HG03108 (cell line): ENCODE measurements at regions not wholly inside any gene's neighbourhood (a gene's known extent, or its start where the extent isn't known, plus 50 kb on each side); places are given as distances from the start of the nearest gene placed in this dataset.

Experiments used
- ATAC-seq: cut with Tn5 transposase; IDR thresholded peaks from one replicate; pipeline ENCODE4 v1.9.1; 2021; ENCODE audit warnings: moderate library complexity; ENCODE audit not compliant: unreplicated experiment

DNA sequence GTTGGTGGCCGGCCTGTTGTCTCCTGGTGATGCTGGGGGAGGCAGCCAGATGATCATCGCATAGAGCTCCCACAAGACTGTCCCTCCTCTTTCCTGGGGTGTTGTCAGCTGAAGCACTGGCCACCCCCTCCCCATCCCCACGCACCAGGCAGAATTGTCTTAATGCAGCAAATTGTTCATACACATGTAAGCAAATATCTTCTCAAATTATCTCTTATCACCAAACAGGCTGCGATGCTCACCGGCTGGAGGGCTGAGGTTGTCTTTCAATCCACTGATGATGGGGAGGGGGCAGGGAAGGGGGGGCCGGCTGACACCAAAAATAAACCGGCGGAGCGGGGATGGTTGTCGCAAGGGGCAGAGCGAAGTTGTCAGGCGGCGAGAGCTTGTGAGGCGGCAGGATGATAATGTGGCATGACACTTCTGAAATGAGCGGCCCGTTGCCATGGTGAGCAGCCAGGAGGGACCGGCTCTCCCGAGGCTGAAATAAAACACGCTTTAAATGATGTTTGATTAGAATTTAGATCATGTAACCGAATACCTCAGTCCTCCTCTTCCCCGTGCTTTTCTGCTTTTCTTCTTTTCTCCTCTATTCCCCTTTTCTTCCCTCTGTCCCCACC lies 59.8 kb downstream of the MRM1 start:
- no peak for ATAC-seq

DNA sequence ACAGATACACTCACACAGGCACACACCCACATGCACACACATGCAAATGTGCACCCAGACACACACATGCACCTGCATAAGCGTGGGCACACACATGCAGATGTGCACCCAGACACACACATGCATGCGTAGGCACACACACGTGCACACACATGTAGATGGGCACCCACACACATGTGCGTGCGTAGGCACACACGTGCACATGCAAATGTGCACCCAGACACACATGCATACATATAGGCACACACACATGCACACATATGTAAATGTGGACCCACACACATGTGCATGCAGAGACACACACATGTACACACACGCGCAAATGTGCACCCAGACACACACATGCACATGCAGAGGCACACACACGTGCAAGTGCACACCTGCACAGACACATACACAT lies 60.3 kb downstream of the MRM1 start:
- no peak for ATAC-seq

DNA sequence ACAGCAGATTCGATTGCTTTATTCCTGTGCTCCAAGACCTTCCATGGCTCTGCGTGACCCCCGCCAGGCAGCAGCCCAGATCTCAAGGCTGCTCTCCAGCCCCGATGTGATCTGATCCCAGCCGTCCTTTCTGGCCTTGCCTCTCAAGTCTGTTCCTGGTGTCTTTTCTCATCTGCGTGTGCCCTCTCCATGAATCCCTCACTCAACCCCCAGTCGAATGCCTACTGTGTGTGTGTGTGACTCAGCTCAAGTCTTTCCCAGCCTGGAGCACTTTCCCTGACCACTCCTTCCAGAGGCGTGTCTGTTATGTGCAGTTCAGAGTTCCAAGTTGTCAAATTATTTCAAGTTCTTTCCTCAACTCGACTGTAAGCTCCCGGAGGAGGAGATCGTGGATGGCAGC lies 64.0 kb downstream of the MRM1 start:
- ATAC-seq: no peak

DNA sequence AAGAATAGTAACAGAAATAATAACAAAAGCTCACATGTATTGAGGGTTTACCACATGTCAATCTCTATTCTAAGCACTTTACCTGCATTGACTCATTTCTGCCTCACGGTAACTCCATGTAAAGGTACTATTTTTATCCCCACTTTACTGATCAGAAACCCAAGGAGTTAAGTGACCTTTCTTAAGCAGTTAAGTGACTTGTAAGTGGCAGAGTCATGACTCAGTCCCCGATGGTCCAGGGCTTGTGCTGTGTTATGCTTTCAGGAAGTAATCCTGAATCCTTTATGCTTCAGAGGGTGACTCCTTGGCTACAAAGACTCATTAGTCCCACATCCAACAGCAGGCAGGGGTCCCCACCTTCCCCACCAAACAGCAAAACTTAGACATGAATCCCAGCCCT lies 66.5 kb downstream of the MRM1 start:
- ATAC-seq: no peak

DNA sequence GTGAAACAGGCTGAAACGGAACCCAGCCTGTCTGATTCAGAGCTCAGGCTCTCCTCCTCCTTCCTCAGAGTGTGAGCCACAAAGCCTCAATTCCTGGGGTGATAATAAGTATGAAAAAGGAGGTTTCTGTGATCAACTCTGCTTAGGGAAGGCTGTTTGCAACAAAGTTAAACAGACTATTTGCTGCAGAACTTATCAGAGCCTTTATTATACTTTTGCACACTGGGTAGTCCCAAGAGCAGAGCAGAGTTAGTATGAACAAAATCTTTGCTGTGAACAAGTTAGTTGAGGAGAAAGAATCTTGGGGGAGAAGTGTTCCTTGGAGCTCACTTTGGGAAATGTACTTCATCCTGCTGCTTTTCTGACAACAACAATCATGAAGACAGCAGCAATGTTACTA lies 67.4 kb downstream of the MRM1 start:
- no peak for ATAC-seq

DNA sequence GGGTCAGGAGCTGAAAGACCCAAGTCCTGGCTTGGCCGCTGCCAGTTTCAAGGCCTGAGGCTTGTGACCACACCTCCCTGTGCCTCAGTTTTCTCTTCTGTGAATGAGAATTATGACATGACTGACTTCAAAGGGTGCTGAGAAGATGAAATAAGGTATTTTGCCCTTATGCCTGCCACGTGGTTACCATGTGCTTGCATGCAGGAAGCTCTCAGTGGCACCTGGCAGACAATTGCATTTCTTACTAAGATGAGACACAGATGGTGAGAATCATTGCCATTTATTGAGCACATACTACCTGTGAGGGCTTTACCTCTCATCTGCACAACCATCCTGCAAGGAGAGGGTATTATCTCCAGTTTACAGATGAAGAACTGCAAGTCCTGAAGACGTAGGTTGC lies 69.8 kb downstream of the MRM1 start:
- no peak for ATAC-seq

DNA sequence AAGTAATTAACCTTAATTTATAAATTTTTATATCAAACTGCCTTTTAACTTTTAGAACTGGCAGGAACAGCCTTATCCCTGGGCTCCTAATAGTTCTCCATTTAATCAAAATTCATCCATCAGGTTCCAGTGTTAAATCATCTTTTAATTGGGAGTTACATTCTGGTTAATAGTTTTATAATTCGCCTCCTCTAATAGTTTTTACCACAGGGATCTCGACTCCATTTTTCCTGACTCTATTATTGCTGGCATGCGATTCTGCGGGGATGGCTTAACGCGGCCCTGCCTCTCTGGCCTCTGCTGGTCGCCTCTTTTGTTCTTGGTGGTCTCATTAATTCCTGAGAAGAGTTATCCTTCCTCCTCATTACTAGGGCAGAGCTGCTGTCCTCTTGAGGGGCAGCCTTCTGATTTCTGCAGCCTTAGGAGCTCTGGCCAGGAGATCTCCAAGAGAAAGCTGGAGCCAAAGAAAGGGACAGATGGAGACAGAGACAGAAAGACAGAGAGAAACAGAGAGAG lies 71.1 kb downstream of the MRM1 start:
- ATAC-seq: no peak

DNA sequence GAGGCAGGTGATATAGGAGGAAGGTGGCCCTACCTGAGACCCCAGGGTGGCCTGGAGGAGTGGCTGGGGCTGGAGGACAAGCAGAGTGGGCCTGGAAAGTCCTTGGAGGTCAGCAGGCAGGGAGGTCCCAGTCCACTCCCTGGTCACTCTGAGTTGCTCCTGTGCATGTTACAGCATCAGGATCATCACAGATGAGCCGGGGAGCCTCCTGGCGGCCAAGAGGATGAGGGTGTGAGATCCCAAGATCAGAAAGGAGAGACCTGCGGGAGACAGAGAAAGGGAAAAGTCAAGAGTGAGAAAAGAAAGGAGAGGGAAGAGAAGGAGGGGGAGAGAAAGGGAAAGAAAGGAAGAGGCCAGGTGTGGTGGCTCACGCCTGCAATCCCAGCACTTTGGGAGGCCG lies 71.7 kb downstream of the MRM1 start:
- ATAC-seq: no peak

DNA sequence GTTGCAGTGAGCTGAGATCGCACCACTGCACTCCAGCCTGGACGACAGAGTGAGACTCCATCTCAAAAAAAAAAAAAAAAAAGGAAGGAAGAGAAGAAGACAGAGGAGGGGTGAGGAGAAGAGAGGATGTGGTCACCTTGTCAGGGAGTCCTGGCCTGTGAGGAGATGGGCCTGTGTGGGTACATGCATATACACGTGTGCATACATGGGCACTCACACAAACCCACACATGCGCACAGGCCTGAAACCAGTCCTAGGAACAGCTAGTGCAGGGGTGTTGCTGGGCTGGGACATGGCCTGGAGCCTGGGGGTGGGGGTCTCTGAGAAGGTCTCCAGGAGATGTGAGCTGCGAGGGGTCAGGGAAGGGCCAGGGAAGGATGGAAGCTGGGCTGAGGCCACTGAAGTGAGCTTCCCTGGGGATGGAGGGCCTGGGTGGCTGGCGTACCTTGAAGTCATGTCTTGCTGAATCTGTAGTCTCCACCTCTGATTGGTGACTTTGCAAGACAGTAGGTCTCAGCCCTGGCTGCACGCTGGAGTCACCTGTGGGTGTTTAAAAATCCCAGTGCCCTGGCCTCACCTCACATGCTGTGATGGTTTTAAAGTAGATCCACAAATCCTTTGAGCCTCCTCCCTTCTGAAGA lies 72.4 kb downstream of the MRM1 start:
- no peak for ATAC-seq

DNA sequence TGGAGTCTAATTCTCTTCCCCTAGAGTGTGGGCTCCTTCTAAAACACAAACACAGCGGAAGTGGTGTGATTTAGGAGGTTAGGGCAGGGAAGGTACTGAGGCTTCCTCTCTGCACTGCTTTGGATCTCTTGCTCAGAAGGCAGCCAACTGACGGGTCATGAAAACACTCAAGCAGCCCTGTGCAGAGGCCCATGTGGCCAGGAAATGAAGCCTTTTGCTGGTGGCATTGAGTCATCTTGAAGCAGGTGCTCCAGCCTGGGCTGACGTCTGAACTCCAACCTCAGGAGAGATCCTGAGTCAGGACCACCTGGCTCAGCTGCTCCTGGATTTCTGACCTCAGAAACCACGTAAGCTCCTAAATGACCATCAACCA lies 72.9 kb downstream of the MRM1 start:
- no peak for ATAC-seq

DNA sequence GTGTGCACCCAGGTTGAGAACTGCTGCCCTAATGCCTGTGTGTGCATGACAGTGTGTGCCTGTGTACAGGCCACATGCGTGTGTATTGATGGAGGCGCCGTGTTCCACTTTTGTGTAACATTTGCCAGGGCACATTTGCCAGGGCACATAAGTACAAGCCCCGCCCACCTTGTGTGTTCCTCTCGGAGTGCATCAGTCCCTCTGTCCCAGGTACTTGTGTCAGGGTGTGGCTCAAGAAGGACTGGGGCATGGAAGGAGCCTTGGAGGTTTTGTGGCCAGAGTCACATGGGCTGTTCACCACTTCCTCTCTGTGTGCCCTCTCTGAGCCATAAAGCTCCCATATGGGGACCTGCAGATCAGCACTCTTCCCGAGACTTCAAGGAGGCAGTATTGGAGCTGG lies 73.9 kb downstream of the MRM1 start:
- no peak for ATAC-seq

DNA sequence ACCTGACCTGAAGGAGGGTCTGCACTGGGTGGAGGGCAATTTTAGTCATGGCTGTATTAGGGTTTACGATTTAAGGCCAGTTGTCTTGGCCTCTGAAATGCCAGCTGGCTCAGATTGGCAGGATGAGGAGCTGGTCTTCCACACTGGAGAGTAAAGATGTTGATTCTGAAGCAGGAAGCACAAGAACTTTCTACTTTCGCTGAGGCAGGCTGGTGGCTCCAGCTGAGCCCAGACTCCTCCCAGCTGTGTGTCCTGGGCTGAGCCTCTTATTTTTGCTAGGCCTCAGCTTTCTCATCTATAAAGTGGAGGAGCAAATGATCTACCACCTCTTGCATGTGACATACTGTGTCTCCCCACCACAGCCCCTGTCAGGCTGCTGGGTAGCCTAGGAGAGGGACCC lies 74.4 kb downstream of the MRM1 start:
- no peak for ATAC-seq

DNA sequence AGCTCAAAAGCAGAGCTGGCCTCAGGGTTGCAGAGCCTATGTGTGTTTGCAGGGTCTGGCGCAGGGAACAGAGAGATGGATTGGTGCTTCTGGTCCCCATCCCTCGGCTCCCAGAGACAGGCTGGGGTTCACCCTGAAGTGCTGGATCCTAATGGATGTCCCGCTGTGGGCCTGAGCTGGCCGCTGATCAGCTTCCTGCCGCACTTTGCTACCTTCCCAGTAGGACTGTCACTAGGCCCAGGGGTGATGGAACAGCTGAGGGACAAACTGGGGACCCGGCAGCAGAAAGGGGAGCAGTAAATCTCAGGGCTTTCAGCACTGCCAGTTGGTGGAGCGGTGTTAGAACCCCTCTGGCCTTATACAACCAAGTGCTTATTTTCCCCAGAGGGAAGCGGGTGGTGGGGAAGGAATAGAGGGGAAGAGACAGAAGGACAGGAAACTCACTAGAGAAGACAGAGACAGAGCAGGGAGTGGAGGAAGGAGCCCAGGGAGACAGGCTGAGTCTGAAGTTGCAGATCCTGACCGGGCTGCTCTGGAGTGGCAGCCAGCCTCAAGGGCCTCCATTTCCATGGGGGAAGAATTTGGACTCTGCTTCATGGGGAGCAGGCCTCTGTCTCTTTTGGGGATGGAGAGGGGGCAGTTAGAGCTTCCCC lies 78.6 kb downstream of the MRM1 start:
- no peak for ATAC-seq

DNA sequence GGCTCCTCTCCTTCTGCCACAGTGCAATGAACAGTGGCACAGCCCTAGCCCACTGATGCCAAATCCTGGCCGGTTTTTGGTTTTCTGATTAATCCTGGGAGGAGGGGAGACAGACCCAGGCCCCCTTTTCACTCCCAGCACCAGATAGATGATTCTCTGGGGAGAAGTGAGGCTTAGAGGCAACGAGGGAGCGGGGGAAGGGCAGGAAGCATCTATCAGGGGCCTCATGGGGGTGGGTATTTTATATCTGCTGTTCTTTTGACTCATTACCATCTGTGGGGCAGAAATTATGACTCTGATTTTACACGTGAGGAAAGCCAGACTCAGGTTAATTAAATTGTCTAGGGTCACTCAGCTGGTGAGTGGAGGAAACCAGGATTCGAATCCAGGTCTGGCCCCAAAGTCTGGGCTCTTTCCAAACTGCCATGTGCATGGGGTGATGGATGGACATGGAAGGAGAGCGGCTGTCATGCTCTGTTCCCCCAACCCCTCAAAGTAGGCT lies 79.4 kb downstream of the MRM1 start:
- ATAC-seq: no peak

DNA sequence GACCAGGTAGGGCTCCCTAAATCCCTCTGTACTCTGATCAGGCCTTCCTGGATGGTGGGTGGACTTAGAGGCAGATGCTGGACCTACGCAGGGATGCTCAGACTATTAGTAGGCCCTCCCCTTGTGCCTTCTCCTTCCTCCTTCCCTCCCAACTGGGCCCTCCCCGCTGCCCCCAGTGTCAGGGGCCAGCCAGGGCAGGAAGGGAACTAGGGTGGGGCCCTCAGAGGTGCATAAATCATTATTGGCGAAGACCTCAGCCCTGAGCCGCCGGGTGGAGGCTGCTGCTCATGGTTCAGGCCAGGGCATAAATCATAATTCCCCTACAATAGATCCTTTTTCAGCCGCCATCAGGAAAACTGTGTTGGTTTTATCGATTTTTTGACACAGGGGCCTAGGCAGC lies 81.4 kb downstream of the MRM1 start:
- ATAC-seq: no peak

DNA sequence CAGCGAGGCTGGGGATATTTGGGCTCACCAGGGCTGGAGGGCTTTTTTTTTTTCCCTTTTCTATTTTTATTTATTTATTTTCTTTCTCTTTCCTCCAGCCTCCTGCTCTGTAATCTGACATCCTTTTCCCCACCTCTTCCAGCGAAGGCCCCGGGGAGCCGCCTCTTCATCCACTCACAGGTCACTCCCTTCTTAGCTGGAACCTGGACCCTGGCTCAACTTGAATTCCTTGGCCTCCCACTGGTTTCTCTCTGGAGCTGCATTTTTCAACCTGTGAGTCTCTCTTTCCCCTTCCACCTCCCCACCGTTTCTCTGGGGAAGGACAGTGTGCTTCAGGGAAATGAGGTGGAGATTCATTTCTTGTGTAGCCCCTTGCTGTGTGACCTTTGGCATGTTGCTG lies 82.0 kb downstream of the MRM1 start:
- no peak for ATAC-seq

DNA sequence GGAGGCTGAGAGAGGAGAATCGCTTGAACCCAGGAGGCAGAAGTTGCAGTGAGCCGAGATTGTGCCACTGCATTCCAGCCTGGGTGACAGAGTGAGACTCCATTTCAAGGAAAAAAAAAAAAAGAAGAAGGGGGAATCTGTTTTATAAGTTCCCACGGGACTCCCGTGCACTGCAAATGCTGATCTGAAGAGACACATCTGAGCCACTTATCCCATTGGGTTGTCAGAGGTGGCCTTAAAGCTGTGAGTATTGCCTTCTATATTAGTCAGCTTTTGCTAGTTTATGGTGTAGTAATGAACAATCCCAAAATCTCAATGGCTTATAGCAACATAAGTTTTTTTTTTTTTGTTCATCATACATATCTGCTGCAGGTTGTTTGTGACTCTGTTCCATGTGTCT lies 82.8 kb downstream of the MRM1 start:
- ATAC-seq: no peak

DNA sequence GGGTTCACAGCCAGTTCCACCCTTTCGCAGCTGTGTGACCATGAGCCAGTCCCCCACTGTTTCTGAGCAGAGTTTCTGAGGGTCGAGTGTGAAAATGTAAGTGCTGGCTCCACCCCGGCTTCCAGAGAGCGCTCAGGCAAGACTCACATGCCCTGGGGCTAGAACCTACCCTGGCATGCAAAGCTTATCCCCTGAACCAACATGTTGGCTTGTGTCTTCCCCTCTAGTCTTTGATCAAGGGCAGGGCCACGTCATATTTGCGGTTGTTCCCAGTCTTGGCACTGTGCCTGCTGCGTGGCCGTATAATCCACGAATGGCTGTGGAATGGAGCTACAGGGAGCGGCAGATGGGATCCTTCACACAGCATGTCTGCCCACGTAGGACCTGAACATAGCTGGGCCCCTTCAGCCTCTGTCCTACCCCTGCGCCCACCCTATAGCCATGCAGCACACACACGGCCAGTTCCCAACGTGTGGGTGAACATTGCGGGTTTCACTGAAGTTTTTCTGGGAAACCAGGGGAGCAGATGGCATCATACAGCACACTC lies 84.8 kb downstream of the MRM1 start:
- ATAC-seq: no peak

DNA sequence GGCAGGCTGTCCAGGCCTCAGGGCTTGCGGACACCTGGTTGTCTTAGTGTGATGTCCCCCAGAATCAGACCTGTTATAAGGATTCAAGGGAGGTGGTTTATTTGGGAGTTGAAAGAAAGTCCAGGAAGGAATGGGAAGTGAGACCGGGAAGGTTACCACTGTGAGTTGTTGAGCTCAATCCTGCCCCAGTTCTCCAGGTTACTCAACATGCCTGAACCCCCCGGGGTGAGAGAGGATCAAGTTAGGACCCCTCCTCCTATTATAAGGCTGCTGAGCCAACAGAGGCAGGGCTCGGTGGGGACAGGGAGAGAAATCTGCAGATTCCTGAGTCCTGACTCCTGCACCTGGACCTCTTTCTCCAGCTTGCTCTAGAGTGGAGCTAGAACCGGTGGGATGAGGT lies 86.4 kb downstream of the MRM1 start:
- no peak for ATAC-seq

DNA sequence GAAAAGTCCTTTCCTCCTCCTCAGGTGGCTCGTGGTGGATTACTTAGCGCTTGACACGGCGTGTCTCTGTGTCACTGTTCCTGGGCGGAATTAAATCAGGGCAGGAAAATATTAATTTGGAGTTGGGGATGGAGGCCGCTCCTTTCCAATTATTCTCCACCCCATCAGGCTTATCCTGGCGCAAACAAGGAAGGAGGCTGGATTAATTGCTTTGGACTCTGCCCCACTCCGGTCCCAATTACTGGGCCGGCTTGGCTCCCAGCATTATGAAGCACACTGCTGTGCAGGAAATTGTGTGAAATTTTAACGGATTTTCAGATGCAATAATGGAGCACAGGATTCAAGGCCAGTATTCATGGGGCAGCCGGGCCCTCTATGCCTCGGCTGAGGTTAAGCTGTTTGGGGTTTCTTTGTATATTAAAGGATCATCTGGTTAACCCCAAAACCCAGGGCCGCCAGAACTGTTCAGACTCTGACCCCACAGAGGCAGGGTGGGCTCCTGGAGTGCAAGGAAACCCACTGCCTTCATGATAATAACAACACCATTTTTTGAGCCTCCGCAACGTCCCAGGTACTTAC lies 87.8 kb downstream of the MRM1 start:
- no peak for ATAC-seq

DNA sequence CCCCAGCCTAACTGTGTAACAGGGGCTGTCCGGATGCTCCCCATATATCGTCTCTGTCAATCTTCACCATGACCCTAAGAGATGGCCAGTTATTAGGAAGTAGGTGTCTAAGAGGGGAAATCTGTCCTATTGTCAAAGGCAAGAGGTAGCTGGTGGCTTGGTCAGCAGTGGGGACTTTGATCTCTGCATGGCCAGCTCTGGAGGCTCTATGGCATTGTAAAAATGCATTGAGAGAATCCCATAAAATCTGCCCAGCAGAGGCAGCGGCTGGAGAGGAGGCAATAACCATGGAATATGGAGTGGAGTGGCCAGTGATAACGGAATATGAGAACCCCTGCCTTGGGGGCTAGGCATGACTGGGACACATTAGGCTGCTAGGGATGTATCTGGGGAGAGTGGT lies 88.8 kb downstream of the MRM1 start:
- ATAC-seq: no peak

DNA sequence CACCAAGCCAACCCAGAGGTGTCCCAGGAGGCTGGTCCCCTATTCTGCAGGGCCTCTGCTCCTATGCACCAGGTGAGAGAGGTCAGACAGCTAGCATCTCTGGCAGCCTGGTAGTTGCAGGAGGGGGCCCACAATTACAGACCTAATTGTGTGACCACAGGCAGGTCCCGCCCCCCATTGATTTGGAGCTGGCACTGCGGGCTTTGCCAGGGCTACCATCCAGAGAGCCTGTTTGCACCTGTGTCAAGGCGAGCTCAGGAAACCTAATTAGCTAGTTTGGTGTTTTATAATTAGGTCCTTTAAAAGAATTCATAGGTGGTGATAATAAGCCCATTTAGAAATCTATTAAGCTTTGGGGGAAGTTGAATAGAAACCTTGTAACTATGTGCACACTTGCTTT lies 90.2 kb downstream of the MRM1 start:
- no peak for ATAC-seq
